ENCODE measurements at regions not wholly inside any gene's neighbourhood (a gene's known extent, or its start where the extent isn't known, plus 50 kb on each side); places are given as distances from the start of the nearest gene placed in this dataset.
A peak's percentile ranks its signal among the peaks of the same experiment; 100 is the strongest.
"Not testable (repeated sequence)": the region's sequence is repeated elsewhere in the genome, so short reads cannot be mapped to it uniquely, and the experiment has no call there.

DNA sequence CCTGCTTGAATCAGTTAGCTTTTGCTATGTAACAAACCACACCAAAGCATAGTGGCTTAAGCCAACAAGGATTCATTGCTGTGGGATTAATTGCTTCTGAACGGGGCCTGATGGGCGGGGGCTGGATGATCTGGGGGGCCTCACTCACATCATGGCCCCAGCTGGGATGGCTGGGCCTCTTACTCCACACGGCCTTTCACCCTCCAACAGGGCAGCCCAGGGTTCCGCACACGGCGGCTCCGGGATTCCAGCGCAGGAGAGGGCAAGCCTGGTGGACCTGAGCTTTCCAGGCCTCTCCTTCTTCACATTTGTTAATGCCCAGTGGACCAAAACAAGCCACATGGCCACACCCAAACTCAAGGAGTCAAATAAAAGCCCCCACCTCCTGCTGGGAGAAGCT is 86.3 kb upstream of the PHLPP1 start:
- no peak for DNase-seq

DNA sequence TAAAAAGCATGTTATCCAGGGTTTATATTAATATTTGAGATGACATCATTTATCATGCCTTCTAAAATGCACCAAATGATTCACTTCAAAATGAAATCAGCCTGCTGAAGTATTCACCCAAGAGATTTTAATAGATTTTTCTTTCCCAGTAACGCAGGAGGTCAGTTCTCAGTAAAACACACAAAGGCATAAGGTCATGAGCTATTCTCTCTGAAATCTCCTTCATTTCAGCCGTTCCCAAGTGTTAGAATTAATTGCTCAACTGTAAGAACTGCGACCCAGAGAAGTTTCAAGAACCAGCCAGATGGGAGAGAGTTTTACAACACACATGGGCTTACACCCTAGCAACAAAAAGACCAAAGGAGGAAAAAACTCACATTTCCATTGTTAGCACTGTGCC is 84.2 kb upstream of the PHLPP1 start:
- no peak for DNase-seq

DNA sequence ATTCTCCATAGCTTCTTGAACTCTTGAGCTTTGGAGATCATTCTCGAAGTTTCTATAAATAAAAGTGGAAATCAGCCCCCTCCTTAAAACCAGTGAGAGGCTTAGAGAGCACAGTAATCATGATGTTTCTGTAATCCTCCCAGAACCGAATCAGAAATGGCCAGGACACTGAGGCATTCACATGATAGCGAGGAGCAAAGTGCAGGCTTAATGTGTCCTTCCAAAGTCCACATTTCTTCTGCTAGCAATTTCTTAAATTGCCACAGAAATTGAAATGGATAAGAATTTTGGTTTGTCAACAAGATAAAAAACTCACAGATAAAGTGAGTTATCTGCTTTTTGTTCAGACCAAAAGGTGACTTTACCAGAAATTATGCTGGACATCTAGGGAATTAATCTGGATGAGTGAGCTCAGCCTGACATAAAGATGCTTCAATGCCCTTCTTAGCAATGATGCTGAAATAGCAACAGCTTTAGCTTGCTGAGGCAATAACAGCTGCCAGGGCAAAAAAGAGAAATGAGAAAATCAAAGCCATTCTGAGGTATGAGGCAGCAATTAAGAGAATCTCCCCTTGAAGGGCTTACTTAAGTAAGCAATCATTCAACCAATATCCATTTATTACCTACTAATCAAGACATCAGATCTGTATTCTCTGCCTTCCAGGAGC is 82.4 kb upstream of the PHLPP1 start:
- no peak for DNase-seq

DNA sequence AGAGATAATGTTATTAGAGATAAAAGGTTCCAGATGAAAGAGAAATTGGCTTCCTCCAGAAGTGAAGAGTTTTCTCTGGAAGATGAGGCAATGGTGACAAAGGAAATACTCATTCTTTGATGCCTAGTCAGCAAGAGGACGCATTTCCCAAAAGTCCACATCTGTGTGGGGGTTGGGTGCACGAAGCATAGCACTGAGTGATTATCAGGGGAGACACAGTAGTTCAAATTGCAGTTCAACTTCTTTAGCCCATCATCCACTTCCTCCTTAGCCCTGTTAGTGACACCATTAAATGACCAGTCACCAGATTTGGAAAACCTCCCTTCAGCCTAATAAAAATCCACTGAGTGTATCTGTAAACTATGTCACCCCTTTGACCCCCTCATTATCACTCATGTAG is 80.9 kb upstream of the PHLPP1 start:
- DNase-seq = no peak

- no peak for DNase-seq
Measured at GRCh38 chr18:62634979-62635630, 80.2 kb upstream of the PHLPP1 start.

GRCh38 chr18:62637403-62637802 is 77.9 kb upstream of the PHLPP1 start:
- no peak for DNase-seq

DNA sequence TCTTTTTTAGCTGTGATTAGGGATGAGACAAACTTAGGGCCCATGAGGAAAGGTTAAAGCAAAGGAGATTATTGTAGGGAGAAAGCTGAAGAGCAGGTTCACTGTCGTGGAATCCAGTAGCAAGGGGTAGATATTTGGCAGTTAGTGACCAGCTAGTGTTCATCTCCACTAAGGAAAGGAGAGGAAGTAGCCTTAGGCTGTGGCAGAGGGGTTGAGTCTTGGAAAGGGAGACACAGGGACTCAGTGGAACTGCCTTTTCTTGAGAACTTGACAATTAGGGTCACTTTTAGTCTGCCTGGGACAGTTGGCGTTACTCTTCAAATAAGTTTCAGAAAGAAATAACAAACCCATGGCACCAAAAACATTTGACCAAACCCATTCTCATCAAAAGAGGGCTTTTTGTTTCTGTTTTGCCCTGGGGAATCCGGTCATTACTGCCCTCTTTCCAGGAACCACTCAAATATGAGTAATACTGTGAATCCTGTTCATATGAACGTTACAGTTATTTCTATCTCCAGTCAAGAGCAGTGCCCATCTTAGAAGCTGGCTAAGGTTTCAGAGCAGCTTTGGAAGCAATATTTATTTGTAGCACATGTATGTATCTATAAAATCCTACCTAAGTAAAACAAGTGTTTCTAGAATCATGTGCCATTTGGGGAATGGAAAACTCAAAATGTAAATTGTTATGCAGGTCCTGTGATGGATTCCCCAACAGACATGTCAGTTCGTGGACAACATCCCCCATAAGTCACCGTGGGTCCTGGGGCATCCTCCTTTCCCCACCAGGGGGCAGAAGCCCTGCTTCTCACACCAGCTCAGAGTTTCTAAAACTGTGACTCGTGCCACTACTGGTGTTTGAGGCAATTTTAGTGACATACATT is 77.3 kb upstream of the PHLPP1 start:
- no peak for DNase-seq

DNA sequence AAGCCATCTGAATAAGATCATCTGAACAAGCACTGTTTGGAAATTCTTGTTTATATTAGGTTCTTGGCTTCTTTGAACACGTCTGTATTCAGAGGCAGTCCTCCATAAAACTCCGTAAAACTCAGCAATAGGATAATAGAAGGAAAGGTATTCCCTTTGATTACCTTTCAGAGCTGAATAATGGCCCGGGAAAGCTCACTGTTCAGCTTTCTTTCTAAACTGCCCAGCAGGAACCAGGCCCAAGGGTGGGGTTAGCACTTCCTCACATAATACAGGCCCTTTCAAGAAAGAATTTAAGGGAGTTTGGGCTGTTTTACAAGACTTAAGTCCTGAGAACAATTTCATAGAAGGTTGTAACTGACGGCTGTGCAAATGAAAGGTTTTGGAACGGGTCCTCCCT is 72.2 kb upstream of the PHLPP1 start:
- DNase-seq = no peak

GRCh38 chr18:62644773-62645172 is 70.6 kb upstream of the PHLPP1 start:
- no peak for DNase-seq

DNA sequence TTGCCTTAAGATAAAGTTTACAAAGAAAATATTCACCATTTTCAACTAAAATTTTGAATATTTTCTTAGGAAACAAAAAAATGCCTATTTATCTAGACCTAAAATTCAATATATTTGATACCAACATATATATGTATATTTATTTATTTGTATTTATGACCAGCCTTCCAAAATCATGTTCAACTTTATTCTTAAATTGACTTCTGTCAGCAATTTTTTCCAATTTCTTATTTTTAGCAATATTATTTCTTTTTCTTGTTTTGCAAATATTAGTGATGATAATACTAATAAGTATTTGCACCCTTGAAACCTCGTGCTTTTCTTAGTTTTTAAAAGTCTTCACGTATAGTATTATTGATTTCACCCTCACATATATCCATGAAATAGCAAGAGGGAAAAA is 68.2 kb upstream of the PHLPP1 start:
- no peak for DNase-seq

DNA sequence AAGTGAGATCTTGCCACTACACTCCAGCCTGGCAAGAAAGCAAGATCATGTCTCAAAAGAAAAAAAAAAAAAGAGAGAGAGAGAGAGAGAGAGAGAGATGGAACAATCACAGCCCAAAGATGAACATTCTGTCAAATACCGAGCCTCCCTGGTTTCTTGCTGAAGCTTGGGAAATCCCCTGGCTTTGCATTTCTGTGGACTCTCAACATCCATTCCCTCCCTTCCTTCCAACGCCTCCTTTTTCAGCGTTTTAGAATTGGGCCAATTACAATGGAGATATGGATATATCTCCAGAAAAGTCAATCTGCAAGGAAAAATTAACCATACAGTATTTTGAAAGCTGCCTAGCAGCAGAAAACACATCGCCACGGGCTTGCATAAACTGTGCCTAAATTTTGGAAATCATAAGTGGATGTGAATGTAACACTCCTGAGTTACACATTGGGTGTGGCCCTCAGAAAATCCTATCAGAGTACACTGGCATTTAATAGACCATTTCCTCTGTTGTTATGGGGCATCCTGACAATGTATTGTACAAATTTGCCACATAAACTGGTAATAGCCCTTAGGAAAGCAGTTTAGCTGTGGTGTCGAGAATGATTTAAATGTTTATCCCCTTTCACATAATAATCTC is 67.2 kb upstream of the PHLPP1 start:
- no peak for DNase-seq

DNA sequence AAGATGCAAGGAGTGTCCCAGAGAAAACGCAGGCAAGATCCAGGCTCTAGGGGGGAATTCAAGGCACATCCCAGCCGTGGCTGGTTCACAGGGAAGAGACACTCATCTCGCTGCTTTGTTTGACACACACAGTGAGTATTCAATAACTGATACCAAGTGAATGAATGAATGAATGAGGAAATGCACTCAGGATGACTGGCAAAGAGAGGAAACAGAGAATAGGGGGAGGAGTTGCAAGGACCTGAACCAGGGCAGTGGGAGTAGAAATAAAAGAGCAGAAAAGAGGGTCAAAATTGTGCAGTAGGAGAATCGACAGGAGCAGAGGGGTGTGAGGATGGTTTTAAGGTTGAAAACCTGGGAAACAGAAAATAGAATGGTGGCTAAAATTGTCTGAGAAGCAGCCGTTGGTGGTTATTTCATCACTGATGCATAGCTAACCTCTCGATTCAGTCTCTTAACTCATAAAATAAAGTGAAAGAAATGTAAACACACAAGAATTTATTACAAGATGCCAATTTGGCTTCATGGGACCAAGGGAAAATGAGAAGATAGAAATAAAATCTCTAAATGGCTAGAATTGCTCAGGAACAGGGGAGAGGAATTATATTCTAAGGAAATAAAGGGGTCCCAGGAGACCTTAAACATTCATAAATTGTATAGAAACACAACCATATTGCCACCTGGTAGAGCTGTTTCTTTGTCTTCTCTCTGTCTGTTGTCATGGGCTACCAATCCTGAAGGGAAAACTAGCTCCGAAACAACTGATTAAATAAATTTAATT is 63.9 kb upstream of the PHLPP1 start:
- peak; percentile 40 for DNase-seq

DNA sequence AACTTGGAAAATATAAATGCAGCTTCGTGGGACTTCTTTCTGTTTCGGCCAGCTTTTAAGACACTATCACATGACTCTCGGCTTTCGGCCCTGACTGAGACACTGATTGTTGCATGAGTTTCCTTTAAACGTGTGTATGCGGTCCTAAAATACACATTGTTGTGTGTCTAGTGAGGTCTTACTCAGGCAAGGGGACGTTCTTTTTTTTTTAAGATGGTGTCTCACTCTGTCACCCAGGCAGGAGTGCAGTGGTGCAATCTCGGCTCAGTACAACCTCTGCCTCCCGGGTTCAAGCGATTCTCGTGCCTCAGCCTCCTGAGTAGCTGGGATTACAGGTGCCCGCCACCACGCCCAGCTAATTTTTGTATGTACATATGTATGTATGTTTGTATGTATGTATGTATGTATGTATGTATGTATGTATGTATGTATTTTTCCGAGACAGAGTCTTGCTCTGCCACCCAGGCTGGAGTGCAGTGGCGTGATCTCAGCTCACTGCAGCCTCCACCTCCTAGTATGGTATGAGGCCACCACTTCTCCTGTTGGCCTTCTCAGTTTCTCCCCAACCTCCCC is 63.2 kb upstream of the PHLPP1 start:
- not testable (repeated sequence) for DNase-seq

- no peak for DNase-seq
Measured at GRCh38 chr18:62655520-62656219, 59.7 kb upstream of the PHLPP1 start.

GRCh38 chr18:62658028-62658427 is 57.3 kb upstream of the PHLPP1 start:
- DNase-seq = no peak

- no peak for DNase-seq
Measured at GRCh38 chr18:62659698-62660097, 55.6 kb upstream of the PHLPP1 start.

DNA sequence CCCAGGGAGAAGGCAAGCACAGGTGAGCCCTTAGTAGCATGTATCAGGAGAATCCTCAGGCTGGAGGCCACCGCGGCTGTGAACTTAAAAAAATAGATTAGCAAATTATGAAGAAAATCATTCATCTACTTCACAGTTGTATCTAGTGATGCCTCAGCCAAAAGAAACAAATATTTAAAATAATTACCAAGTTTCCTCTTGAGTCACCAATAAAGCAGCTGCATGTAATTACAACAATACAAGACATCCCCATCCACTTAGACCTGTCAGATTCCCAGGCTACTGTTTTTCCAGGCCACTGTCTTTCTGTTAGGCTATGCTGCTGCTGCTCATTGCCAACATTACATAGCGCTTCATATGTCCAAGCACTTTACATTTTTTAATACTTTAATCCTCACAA is 54.6 kb upstream of the PHLPP1 start:
- DNase-seq = no peak

- DNase-seq = peak; percentile 41
Measured at GRCh38 chr18:62663731-62664336, 51.5 kb upstream of the PHLPP1 start.

DNA sequence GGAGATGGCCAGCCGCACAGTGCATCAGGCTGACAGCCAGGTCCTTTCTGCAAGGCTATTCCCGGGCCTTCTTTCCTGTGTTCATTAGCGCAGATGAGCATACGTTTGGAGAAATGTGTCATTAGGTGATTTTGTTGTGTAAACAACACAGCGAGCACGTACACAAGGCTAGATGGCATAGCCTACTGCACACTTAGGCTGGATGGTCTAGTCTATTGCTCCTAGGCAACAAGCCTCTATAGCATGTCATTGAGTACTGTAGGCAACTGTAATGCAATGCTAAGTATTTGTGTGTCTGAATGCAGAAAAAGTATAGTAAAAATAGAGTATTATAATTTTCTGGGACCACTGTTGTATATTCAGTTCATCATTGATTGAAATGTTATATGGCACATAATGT is 50.9 kb upstream of the PHLPP1 start:
- DNase-seq = no peak

- DNase-seq = no peak
Measured at GRCh38 chr18:62665188-62665587, 50.2 kb upstream of the PHLPP1 start.
